HG02938 (cell line): ENCODE measurements at regions not wholly inside any gene's neighbourhood (a gene's known extent, or its start where the extent isn't known, plus 50 kb on each side); places are given as distances from the start of the nearest gene placed in this dataset.

Source experiments
- ATAC-seq: cut with Tn5 transposase; IDR thresholded peaks from one replicate; pipeline ENCODE4 v1.9.1; 2021; ENCODE audit warnings: mild to moderate bottlenecking, moderate library complexity; ENCODE audit not compliant: unreplicated experiment

DNA sequence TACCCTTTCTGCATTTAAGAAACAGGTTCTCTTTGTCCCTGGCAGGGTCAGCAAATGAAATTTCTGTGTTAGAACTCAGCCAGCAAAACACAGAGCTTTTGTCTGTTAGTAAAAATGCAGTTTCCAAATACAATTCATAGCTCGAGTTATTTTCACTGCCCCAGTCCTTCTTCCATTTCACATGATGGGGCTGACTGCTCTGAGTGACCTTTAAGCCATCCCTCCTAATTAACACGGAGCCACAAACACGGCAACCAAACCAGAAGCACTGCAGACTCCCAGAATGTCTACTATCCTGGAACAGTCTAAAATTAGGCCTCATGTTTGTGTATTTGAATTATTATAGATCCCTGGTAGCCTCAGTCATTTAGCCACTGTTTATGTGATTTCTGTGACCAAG lies 99.1 kb upstream of the RGS4 start:
- no peak for ATAC-seq

DNA sequence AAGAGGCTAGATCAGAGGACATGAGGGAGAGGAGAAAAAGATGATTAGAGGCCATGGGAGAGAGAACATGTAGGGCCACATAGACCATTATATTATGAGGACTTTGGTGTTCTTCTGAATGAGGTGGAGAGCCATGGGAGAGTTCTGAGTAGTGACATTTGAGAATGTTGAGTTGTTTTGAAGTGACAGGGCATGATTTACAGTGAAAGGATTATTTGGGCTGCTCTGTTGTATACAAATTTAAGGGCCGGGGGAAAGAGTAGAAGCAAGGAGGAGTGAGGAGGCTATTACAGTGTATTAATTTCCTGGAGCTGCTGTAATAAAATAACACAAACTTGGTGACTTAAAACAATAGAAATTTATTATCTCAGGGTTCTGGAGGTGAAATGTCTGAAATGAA lies 102.5 kb upstream of the RGS4 start:
- no peak for ATAC-seq

DNA sequence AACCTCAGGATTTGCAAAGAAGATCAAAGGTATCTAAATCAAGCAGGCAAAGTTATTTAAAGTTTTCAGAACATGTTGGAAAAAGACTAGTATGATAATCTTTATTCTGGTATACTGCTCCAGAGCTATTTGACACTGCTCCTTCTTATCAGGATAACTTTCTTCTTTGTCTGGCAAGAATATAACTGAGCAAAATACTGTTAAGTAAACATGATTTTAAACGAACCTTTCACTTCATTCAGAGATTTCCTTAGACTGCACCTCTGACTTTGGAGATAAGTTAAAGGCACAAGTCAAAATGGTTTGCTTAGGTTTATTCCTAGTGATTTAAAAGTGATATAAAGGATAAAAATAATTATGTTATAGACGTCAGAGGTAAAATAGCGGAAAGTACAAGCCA lies 103.9 kb upstream of the CCDC190 start:
- ATAC-seq, result no peak

DNA sequence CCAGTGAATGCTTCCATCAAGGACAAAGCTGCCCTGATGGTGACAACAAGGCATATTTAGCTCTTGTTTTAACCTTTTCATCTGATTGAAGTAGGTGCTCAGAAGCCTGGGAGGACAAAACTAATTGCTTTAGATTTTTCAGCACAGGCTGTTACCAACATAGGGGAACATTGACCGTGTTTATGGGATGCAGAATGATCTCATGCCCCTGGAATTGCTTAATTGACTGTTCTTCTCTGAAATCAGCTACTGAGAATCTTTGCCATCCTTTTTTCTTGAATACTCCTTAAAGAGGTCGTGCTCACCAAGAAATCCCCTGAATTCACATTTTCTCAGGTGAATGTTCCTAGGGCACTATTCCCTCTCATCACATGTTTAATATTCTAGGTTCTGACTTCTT lies 95.9 kb upstream of the CCDC190 start:
- ATAC-seq, result no peak

DNA sequence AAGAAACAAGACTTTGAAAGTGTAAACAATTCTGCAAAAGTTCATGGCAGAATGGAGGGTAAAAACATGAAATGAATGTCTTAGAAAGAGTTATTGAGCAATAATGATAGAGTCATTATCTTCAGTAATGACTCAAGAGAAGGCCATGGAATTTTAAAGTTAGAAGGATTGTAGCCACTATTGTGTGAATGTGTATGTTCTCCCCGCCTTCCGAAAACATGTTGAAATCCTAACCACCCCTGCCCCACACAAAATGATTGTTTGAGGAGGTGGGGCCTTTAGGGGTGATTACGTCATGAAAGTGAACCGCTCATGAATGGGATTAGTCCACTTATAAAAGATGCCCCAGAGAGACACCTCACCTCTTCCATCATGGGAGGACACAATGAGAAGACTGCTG lies 93.8 kb upstream of the CCDC190 start:
- ATAC-seq, result no peak

DNA sequence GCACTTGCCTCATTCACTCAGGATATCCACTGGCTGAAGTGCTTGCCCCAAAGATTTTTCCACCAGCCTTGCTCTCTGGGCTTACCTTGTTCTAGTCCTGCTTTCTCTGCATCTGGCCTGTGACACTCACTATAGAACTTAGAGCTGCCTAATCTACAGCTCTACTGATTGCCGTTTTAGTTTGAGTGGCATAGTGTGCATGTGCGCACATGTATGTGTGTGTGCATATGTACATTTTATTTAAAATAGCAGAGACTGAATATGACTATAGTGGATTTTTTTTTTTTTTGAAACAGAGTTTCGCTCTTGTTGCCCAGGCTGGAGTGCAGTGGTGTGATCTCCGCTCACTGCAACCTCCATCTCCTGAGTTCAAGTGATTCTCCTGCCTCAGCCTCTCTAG lies 92.0 kb upstream of the CCDC190 start:
- ATAC-seq, result no peak

DNA sequence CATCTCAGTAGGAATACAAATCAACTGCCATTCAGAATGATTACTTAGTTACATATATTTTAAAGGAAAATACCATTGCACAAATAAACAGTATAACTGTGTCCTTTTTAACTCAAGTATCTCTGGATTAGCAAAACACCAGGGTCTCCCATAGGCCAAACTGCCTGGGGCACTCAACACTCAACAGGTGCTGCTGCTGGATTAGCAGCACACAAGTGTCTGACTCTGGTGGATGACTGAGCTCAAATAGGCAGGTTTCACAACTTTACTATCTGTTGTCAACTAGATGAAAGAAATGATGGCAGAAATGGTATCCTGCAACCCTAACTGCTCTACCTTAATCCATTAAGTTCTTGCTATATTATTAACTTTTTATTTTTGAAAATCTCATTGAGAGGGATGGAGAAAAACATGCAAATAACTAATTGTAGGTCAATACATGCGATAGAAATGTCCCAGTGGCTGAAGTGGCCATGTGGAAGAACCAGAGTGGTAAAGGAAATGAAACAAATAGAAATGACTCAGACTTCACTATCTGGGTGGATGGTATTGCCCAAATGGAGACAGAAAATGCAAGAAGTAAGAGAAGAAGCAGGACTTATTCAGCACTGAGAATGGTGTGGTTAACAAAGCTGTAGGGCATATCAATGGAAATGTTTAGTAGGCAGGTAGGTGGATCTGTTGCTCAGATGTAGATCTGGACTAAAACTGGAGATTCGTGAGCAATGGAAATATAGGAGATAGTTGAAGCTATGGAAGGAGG lies 90.8 kb upstream of the CCDC190 start:
- ATAC-seq, result peak; percentile 96

DNA sequence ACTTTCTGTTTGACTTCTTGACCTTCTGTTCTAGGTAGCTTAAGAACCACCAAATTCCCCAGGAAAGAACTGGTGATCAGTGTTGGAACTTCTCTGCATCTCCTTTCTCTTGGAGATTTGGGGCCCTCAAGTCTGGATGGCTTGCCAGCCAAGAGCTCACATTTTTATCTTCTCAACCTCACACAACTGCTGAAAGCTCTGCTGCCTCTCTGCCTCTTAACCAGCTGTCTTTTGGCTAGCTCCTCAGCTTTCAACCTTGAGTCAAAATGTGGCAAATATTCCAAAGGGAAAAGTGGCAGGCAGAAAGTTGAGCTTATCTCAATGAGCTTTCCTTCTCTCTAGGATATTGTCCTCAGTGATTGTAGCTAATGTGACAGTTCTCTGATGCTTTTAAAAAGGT lies 89.2 kb upstream of the CCDC190 start:
- ATAC-seq, result no peak

DNA sequence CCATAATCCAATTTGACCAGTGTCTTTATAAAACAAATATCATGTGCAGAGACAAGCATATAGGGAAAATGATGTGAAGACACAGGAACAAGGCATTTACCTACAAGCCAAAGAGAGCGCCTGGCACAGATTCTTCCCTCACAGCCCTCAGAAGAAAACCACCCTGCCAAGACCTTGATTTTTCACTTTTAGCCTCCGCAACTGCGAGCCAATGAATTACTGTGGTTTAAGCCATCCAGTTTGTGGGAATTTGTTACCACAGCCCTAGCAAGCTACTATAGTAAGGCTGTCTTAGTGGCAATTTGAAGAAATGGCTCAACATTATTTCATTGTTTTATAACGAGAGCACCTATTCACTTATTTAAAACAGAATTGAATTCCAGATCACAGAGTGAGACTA lies 85.7 kb upstream of the CCDC190 start:
- no peak for ATAC-seq

DNA sequence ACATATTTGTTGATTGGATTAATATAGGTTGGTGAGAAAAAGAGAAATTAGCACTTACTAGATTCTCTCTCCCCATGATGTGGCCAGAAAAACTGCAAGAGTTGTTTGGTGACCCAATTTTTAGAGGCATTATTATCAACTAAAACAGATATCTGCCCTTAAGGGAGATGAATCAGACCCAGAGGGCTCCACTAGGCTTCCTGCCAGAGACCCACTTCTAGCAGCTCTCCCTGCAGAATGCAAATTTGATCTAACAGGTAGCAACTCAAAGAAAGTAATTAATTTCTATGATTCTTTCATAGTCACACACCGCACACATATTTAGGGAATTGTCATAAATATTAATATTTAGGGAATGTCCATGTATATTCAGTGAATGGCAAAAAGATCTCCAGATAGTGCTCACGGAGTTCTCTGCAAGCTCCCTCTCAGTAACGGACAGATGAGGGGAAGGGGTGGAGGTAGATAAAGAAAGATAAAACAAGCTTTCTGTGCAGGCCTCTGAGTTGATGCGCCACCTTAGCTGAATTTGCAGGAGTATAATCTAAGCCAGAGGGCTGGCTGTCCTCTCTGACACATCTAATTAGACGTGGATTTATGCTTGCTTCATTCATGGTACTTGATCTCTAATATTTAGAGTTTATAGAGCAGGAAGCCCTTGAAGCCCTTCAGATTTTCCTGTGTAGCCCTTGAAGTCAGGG lies 84.1 kb upstream of the CCDC190 start:
- ATAC-seq, result no peak

DNA sequence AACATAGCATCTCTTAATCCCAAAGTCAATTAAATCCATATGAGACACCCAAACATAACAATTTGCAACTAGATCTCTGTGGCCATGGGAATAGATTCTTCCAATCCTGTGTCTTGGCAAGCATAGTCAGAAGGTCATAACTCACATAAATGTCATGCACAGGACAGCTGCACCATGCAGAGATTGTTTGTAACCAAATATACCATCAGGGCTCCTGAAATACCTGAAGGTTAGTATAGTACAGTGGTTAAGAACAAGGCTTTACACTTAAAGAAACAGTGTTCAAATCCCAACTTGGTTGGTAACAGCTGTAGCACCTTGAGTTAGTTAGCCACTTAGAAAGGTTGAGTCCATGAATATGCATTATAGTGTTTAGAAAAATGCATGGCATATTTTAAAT lies 82.6 kb upstream of the CCDC190 start:
- no peak for ATAC-seq

DNA sequence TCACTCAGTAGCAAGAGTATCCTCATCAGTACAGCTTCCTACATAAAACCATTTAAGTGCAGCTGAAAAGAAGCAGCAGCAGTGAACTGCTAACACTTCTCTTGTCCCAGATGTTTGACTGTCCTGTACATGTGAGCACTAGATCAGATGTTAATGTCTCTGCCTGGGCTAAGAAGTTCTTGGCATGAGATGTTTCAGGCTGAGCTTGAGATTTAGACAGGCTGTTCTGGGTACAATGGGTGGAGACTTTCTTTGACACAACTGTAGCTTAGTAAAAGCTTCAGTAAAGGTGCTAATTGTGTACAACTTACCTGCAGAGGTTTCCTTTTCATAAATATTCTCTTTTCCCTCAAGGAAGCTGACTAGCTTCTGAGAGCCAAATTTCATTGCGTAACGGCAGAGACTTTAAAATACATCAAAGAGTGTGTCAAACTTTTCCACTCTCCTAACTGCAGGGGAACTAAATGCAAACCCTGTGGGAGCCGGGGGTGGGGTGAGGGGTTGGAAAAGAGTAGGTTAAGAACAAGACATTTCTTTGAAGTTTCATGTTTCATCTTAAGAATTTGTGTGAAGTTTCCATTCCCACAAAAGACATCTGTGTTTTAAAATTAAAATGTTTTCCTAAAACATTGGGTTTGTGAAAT lies 82.1 kb upstream of the CCDC190 start:
- no peak for ATAC-seq

DNA sequence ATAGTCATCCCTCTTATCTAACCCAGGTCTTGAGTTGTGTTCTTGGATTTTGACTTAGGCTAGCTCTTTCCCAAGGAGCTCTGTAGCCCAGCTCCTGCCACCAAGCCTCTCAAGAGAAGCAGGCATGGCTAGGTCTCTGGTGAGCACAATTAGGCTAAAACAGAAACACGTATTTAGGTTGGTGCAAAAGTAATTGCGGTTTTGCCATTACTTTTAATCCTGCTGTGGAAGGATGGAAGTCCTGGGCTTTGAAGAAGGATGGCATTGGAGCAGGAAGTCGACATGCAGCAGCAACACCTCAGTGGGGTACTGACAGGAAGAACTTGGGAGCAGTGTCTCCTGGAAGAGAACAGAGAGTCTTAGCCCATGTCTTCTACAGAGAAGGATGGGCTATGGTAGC lies 80.0 kb upstream of the CCDC190 start:
- no peak for ATAC-seq

DNA sequence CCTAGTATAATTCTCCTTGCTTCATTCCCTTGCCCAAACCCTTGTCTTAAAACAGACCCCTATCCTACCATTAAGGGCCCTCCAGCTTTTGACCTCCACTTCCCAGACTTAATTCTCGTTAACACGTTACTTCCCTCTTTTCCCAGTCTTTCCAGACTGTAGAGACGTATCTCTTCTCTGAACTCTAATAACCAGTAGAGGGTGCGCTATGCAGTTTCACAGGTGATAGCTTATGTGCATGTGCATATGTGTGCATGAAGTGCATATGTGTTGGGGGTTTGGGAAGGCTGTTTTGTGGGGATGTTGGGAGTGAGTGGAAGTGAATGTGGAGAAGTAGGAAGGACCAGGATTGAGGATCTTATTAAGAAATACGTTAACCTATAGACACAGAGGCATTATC lies 78.1 kb upstream of the CCDC190 start:
- ATAC-seq, result no peak

DNA sequence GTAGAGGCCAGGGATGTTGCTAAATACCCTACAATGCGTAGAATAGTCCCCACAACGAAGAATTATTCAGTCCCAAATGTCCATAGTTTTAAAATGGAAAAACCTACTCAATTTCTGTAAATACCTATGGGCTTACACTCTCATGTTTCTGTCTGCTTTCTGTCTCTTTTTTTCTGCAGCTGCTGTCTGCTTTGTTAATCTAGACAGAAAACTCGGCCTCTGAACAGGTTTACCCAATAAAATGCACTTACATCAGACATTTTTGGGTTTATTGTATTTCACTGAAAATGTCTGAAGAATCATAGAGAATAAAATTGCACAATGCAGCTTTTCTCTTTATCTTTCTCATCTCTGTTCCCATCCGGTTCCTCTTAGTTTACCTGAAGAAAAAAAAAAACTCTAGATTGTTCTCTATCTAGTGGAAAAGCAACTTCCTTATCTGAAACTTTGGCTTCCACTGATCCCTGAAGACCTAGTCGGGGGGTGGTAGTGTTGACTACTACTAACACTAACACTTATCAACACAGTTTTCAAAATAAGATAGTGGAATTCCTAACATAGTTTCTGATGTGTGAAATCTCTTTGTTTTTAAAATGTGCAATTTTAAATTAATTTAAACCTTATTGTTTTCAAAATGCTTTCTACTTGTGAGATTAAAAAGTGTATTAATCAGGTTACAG lies 76.9 kb upstream of the CCDC190 start:
- ATAC-seq, result no peak

DNA sequence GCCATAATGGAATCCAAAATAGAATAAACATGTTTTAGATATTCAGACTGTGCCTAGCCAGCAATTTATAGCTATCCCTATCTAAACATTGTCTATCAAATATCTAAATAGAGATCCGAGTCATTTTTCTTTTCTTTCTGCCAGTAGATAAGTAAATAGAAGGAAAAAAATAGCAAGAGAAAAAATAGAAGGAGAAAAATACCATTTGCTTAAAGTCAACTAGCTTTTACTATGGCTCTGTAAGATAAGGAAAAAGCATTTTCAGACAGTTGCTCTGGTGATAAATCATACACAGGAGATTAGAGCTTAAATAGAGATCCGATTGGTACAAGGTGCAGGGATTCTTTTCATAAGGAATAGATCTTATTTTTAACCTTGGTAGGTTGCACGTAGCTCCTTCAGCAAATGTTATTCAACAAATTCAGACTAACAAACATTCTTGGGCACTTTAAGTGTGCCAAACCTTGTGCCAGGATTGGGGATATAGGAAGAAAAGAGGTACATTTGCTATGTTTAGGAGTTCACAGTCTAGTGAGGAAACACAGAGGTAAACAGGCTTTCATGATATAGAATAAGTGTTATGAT lies 70.1 kb upstream of the CCDC190 start:
- no peak for ATAC-seq

DNA sequence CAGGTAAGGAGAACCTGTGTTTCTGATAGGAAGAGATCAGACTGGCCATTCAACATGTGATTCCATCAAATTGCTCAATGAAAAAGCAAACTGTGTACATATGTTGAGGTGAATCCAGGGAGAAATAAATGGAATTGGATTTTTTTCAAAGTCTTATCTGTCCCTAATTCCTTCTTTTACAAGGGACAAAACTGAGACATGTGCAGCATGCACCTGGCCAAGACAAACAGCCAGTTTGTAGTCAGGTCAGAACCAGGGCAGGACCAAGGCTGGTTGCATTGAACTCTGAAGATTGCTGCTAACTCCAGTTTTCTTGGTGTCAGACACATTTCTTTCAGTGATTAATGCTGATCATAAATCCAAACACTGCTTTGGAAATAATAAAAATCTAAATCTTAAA lies 69.6 kb upstream of the CCDC190 start:
- no peak for ATAC-seq

DNA sequence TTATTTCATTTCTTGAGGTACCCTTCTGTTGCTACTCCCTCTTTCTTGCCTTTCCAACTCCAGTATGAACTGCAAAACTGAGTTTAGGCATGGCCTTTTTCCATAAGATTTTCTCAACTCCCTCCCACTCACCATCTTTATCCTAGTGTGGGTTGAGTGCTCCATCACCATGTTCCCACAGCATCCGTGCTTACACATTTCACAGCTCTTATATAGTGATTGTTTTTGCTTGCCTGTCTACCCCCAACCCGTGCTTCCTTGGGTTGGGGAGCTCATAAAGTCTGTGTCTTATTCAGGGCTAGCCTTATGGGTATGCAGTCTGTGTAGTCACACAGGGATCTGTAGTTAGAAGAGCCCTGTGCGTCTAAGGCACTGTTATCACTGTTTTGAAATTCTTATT lies 68.2 kb upstream of the CCDC190 start:
- no peak for ATAC-seq

DNA sequence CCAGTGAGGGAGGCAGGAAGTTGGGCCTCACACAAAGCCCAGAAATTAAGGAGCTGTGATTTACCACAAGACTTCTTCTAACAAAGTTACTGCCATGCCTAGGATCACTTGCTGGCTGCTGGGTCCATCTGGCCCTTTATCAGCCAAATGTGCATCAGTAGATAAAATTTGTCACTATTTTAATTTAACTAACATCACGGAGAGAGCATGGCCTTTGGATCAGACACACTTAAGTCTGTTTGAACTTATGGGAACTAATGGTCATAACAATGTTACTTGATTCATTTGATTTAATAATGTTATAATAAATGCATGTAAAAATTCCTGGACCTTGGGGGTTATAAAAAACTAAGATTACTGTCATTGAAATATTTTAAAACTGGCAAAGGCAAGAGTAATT lies 67.2 kb upstream of the CCDC190 start:
- ATAC-seq, result no peak

DNA sequence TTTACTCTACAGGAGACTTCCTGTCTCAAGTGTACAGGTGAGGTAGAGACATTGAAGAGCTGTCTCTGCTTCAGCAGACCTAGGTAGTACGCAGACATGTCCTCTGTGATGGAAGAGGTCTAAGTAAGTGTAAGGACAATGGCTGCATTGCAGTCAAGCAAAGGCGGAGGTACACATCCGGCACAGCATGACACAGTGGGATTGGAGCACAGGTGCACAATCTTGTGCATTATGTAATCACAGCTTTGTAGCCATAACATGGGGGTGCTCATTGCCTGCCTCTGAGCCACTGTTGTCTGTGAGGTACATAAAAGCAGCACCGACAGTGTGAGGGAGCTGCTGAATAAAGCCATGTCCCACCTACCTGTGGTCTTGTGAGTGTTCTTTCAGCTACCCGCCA lies 66.4 kb upstream of the CCDC190 start:
- no peak for ATAC-seq

DNA sequence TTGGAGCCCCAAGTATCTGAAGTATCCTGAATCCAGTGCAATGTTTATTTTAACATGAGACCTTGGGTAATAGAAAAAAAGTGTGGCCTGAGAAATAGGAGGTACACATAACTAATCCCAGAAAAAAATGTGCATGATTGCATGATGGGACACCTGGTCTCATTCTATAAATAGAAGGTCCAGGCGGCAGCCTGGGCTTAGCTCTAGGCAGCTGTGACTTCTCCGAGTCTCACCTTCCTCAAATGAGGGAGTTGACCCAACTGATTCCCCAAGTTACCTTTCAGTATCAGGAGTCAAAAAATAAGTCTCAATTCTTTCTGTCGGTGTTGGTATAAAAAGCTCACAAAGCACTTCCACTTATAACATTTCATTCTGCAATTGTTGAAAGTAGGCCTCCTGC lies 65.9 kb upstream of the CCDC190 start:
- no peak for ATAC-seq
